Epithelial cell of esophagus (primary cell): ENCODE measurements at regions not wholly inside any gene's neighbourhood (a gene's known extent, or its start where the extent isn't known, plus 50 kb on each side); places are given as distances from the start of the nearest gene placed in this dataset.

Experiments
- DNase-seq: peaks from one replicate; pipeline ENCODE4 v3.0.0; 2010; ENCODE audit warnings: low read depth
- H3K4me3 ChIP-seq: 2 replicates; pipeline ENCODE4 v1.5.1; 2011; ENCODE audit warnings: mild to moderate bottlenecking, low read length, control low read depth
- TF ChIP-seq, protein P1 (sequence below): IDR thresholded peaks from 2 replicates; pipeline ENCODE4 v1.5.1; 2011; ENCODE audit warnings: low read depth, mild to moderate bottlenecking, low read length, control low read depth, inconsistent platforms; ENCODE audit not compliant: insufficient read depth; ENCODE audit errors: missing control alignments

DNA sequence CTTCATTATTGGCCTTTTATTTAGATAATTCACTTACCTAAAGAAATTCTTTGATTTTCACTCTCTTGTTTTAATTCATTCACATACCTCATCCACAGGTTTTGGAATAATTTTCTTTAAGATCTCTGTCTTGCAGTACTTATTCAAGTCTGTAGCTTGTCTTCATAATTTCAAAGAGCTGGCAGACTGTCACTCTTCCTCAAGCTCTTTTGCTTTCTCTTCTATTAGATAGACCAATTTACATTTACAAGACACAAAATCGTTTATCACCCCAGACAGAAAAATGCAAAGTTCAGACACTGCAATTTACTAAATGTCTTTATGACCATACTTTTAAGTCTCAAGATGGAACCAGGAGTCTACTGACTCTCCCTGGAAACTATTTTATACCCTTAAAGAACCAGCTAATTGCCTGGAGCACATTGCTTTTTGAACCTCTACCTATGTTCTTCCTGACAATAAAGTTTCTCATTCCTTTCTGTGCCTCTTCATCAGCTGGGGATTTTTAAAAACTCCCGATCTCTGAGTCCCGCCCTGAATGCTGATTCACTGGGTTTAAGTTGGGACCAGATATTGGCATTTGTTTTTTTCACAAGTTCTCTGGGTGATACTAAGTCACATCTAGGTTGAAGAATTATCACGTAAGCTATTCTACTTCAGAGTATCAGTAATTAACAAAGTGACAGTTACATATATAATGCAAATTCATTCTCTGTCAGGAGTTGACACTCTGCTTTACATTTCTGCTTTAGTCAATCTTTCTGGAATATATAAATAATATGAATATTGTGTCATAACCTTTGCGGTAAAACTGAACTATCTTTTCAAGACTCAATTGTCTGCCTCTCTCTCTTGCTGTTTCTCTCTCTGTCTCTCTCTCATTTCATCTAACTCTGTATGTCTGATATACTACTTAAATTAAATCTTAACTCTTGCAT lies 196.4 kb downstream of the PCDH7 start:
- no peak overlapping the region for H3K4me3 ChIP-seq
- TF ChIP-seq, protein P1, sequence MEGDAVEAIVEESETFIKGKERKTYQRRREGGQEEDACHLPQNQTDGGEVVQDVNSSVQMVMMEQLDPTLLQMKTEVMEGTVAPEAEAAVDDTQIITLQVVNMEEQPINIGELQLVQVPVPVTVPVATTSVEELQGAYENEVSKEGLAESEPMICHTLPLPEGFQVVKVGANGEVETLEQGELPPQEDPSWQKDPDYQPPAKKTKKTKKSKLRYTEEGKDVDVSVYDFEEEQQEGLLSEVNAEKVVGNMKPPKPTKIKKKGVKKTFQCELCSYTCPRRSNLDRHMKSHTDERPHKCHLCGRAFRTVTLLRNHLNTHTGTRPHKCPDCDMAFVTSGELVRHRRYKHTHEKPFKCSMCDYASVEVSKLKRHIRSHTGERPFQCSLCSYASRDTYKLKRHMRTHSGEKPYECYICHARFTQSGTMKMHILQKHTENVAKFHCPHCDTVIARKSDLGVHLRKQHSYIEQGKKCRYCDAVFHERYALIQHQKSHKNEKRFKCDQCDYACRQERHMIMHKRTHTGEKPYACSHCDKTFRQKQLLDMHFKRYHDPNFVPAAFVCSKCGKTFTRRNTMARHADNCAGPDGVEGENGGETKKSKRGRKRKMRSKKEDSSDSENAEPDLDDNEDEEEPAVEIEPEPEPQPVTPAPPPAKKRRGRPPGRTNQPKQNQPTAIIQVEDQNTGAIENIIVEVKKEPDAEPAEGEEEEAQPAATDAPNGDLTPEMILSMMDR = no peak

DNA sequence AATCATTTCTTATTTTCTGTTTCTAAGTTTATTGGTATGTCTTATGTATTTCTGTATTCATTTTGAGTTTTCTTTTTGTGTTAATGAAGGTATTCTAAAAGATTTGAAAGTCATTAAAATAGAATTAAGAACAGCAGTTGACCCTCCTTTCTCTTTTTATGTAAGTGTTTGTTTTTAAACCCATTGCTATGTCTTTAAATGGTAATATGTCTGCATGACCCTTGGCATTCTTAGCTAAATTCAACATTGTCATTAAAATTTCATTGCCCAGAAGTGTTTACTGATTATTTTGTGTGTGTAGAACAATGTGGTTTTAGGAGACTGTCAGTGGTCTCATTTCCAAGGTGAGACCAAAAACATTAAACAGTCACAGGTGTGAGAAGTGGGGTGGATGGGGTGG lies 197.8 kb downstream of the PCDH7 start:
- TF ChIP-seq, protein P1 = no peak
- H3K4me3 ChIP-seq = no peak overlapping the region

More for the DNA sequence above, 196.4 kb downstream of the PCDH7 start:
- DNase-seq = no peak

DNA sequence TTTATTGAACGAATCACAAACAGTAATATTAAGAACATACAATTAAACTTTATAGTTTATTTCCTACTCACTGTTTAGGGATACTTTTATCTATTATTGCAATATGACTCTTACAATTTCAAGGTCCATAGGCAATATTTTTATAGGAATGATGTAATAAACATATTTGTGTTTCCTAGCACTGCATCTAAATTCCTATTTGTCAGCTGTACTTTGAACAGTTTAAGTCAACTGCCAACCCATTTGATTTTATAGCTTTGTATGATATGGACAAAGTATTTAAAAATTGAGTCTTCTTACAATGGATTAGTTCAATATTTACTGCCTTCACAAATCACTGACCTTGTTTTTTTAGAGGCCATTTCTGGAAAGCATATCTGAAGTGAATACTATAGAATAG lies 199.3 kb downstream of the PCDH7 start:
- no peak overlapping the region for H3K4me3 ChIP-seq
- TF ChIP-seq, protein P1 = no peak
- DNase-seq = no peak

More for the DNA sequence above, 197.8 kb downstream of the PCDH7 start:
- no peak for DNase-seq

DNA sequence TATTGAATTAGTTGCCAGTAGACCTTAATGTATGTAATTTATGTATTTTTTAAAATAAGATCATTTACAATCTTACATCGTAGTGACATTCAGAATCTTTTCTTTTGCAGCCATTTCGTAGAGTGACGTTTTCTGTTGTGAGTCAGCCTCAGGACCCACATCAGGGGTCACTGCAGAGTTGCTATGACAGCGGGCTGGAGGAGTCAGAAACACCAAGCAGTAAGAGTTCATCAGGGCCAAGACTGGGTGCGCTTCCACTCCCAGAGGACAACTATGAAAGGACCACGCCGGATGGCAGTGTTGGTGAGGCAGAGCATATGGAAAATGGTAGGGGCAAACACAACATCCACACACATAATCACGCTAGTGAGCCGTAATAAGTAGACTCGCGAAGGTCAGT lies 199.9 kb downstream of the PCDH7 start:
- TF ChIP-seq, protein P1 = no peak
- no peak for DNase-seq
- no peak overlapping the region for H3K4me3 ChIP-seq

DNA sequence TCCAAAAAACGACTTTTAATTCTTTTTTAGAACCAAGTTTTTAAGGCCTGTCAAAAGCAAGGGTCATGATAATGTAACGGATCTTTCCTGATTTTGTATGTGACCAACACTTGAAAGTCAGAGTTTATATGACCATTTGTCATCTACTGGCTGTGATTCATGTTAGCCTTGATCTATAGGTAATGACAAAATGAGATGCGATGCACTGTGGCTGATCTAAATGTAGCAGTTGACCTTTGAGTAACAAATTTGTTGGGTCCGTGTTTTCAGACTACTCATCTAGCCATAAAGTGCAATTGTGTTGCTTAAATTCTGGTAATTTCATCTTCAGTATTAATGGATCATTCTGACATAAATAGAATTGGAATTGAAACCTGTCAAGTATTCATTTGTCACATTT lies 202.5 kb downstream of the PCDH7 start:
- DNase-seq = no peak
- H3K4me3 ChIP-seq = no peak overlapping the region
- TF ChIP-seq, protein P1 = no peak

DNA sequence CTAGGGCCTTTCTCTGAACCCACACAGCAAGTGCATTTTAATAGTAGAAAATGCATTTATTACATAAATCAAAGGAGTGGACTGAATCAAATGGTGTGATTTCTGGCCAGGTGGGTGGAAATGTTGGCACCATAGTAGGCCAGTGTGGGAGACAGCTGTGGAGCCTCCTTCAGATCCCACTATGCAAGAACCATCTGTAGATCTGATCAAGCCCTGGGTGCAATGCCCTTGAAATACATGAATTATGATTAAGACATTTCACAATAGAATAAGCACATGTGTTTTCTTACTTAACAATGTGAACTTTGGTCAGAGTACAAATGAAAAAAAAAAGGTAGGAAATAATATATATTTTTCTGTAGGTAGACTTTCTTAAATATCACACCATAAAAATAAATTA lies 204.3 kb downstream of the PCDH7 start:
- H3K4me3 ChIP-seq = no peak overlapping the region
- DNase-seq = no peak
- TF ChIP-seq, protein P1 = no peak
